Inflammatory macrophage (primary cell): ENCODE measurements at regions not wholly inside any gene's neighbourhood (a gene's known extent, or its start where the extent isn't known, plus 50 kb on each side); places are given as distances from the start of the nearest gene placed in this dataset.

Experiments used
- DNase-seq, 2 donors: peaks; one replicate each; pipeline ENCODE4 v3.0.0-alpha.2; 2020 to 2022

DNA sequence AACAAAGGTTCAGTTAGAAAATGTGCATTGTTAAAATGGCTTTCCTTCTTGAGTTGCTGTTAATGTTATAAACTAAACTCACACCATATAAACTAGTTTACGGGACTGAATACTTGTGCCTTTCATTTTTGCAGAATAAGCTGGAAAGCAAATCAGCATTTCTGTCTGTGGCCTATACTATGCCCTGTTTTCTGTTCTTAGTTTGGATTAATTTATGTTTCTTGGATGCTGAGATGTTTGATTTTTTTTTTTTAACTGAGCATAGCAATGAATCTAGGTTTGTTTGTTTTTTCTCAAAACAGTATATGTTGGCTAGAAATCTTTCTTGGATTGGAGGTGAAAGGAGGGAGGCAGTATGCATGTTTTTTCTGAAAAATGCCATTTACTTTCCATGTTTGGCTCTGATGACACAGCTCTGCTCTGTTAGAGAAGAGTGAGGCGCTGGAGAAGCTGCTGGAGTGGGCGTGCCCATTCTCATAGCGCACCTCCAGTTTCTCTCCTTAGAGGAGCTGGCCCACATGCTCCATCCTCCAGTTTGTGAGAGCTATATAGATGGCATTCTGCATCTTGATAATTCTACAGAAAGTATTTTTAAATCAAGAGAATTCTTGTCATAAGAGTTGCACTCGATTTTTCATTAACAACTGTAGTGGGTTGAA lies 423.6 kb upstream of the TPM1 start:
- DNase-seq: no peak

DNA sequence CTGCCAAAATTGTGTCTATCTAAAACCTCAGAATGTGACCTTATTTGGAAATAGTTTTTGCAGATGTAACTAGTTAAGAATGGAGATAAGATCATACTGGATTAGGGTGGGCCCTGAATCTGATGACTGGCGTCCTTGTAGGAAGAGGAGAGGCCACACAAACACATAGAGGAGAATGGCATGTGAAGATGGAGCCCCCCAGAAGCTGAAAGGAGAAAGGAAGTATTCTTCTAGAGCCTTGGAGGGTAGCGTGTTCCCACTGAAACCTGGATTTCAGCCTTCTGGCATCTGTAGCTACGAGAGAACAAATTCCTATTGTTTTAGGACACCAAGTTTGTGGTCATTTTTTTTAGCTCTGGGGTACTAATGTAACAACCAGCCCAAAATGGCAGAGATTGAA lies 423.0 kb upstream of the TPM1 start:
- DNase-seq: no peak

DNA sequence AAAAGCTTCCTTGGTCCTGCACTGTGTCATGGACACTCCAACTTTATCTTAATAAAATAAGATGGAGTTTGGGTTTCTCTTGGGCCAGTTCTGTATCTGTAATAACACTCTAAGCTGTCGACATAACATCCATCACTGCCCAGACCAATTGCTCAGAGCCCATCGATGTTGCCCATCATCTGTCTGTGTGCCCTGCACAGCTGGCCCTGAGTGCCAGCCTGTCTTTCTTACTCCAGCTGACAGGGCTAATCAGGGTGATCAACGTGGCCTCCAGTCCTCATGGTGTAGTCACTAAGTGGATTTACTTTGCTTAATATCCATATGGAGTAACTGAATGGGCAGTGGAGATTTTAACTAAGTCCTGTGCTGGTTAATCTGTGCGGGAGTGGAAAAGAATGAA lies 419.8 kb upstream of the TPM1 start:
- no peak for DNase-seq

DNA sequence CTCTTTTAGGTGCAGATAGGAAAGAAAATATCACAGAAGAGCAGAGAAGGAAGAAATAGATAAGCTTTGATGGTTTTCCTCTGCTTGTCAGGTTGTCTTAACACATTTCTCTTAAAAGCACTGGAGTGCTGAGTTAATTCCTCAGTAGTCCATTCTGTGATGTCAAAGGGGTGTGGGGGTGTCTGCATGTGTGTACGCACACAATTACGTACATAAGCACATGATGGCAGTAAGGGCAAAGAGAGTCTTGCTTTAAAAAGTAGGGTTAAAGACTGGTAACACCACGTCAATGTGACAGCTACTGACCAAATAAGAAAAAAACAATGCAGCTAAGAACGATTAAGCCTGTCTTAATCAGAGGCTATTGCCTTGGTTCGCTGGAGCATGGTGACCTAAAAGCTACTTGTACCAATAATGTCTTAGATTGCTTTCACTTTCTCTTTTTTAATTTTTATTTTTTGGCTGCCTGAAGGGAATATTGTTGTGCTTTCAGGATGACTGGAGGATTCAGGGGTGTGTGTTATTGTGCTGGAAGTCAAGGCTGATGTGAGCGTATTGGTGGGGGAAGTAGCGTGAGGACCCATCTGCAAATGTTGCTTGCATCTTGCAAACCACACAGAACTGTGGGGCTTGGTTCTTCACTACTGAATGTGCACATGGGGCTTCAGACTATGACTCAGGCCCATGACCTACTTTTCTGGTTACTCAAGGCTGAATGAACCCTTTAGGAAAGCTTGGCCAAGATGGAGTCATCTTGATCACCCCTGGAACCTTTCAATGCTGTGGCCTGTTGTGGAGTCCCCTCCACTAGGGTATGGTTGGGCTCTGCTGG lies 417.8 kb upstream of the TPM1 start:
- peak in 1 of 2 donors; percentile 11 for DNase-seq

DNA sequence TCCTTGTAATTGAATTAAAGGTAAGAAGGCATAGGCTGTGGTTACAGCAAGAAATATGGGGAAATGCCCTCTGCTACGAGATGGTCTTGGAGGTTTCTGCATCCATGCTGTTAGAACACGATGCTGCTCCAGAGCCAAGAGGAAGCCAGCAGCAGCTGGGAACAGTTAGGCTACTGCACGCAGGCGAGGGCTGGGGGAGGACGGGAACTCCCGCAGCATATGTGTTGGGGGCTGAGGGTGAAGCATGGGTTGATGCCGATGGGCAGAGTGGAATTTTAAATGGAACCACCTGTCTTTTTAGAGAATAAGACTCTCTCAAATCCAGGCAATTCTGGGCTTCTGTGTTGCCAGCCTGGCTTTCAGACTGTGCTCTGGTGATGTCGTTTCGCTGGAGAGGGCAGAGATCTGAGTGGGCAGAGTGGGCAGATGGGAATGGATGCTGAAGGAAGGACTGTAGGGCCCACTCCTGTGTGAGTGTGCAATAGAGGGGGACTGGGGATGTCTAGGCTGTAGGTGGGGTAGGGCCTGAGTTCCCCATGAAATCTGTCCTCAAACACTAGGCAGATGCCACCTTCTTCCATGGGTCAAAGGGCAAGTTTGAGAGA lies 417.0 kb upstream of the TPM1 start:
- DNase-seq: no peak

DNA sequence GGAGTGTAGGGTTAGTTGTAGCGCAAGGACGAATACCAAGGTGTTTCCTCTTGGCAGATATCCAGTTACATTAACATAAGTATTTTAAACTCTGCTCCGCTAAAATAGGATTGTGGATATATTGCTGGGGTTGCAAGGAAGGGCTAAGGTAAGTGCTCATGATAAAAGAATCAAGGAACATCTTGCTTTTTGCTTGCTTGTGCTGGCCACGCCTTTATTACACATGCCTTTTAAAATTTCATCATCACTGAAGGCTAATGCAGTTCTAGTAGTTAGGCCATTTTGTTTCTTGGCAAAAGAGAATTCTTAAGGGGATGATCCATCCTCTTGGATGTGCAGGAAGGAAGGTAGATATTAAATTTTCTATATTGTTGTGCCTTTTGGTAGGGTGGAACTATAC lies 415.6 kb upstream of the TPM1 start:
- no peak for DNase-seq

DNA sequence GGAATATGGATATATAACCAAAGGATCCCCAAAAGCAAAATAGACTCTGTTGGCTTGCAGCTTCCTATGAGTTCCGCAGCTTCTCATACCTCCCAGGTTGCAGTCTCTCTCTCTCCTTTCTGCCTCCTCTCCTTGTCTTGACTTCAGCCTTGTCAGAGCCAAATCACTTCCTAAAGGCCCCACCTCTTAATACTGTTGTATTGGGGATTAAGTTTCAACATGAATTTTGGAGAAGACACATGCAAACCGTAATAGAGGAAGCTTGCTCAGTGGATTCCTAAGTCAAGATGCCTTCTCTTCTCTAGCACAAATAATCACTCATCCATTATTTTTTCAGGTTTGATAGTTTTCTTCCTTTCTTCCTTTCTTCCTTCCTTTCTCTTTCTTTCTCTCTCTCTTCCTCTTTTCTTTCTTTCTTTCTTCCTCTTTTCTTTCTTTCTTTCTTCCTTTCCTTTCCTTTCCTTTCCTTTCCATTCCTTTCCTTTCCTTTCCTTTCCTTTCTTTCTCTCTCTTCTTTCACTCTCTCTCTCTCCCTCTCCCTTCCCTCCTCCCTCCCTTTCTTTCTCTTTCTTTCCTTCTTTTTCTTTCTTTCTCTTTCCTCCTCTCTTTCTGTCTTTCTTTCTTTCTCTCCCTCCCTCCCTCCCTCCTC lies 411.3 kb upstream of the TPM1 start:
- DNase-seq: no peak

DNA sequence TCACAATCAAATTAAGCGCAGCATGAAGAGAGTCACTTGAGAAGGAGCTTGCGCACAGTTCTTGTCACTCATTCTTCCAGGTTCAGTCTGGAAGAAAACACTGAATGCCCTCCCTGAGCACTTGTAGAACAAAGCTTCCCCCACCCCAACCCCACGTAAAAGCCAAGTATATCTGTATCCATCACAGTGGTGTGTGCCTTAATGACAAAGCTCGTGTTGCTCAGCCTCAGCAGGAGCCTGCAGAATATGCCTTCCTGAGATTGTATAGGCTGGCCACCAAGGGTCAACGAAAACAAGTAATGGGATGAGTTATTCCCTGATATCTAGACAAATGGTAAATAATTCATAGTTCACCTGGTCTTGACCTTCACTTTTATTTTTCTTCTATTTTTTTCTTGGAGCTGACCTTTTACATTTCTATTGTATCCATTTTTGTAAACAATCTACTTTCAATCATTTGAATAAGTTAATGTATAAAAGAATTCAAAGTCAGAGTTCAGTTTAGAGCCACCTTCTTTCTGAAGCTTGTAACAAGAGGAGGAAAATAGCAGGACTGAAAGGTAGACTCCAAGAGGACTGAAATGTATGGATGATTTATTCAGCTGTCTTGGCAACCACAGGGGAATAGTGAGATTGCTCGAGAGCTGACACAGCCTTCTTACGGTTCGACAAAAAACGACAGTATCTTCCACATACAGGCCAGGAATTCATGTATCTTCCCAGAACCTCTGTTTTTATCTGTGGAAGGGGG lies 405.5 kb upstream of the TPM1 start:
- DNase-seq: no peak

DNA sequence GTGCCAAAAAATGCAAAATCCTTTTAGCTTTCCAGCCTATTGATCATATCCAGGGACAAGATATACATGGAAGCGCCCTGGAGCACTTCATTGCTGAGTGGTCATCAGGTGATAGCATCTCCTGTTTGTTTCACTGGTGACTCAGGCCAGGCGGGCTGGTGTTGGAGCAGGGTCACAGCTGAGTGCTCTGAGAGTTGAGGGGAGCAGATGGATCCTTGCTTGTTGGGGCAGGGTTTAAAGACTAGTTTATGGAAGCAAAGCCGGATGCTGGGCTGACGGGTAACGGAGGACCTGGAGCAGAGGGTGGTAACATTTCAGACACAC lies 405.0 kb upstream of the TPM1 start:
- no peak for DNase-seq

DNA sequence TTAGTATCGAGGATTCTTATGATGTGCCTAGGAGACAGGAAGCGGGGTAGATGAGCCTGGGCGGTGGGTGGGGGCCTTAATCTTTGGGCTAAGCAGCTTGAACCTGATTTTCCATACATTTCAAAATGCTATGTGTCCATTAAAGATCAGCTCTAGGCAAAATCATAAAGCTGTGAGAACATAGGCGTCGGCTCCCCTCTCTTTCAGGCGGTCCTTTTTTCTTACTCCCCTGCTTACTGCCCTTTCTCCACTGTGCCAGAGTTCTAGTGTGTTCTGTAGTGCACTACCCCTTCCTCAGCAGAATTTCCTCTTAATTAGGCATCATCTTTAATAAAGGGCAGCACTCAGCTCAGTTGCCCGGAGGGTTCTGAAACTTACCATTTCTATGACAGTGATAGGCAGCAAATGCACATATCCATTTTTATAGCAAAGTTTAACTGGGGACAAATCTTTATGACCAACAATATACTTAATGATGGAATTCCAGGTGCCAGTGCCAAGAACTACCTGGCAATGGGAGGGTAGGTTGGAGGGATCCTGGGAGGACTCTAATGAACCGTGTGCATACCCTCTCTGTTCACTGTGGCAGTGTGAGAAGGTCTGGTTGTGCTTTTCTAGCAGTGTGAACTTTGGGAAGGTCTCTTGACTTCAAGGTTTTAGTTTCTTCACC lies 404.5 kb upstream of the TPM1 start:
- DNase-seq: no peak

DNA sequence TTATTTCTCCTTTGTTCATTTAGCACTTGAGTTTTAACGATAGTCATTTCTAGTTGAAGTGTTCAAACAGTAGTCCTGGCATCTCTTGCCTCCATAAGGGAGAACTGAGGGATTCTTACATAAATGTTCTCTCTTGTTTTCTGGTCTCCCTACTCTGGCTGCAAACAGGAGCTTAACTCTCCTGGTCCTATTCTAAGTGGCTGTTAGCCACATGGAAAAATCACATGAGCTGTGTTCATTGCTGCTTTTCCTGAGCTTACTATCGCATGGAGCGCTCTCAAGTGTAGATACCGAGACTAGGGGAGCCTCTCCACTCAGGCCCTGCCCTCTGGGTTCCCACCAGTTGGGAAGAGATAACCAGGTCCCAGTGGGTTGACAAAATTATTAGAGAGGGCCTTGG lies 403.1 kb upstream of the TPM1 start:
- DNase-seq: no peak

DNA sequence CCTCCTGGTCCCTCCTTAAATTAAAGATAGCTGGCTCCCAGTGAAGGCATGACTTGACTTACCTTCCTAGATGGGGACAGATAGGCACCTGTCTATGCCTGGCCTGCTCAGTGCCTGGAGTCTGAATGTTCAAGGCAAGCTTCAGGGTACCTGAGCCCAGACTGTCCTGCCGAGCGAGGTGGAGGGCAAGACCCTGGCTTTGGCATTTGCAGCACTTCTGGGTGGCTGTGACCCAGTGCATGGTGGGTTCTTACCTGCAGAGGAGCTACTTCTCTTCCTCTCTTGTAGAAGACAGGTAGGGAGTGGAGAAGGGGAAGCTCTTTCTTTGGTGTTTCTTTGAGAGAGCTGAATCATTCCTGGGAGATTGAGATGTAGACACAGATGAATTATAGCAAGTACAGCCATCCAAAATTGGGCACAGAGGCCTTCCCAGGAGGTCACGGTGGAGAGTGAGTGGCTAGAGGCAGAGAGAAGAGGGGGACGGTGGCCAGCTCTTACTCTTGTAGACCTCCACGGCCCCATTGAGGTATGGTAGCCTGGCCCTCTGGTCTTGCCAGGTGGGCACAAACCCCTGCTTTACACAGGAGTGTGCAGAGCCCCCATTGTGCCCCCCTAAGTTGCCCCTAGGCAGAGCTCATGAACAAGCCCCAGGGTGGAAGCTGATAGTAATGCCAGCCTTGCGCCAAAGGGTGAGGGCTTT lies 402.5 kb upstream of the TPM1 start:
- DNase-seq: no peak

DNA sequence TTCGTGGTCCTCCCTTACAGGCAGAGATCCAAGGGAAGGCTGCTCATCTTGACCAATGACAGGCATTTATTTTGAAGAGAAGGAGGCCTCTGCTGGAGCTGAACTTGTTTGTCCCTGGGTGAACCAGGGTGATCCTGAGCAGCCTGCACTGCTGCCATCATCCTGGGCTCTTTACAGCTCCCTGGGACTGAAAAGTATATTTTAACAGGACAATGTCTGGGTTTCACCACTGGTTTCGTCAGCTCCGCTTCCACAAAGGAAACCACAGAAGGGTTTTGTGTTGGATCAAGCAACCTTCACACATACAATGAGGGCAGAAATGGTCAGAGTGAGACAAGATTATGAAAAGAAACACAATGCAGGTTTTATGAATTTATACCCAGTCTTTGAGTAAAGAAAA lies 400.7 kb upstream of the TPM1 start:
- DNase-seq: peak in 1 of 2 donors; percentile 36

DNA sequence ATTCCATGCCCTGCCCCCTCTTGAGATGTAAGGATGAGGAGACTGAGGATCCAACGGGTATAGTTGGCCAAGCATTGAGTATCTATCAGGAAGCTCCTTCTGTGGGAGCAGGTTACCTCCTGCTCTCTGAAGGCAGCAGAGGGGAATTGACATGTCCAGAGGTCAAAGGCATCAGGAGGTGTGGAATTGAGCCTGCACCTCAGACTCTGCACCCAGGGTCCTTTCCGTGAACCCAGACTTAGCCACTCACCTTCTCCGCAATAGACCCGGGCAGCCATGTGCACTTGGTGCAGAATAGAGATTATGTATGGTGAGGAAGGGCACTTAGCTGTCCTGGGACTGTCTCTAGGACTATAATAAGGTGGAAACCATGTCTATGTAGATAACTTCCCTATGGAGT lies 399.0 kb upstream of the TPM1 start:
- no peak for DNase-seq

DNA sequence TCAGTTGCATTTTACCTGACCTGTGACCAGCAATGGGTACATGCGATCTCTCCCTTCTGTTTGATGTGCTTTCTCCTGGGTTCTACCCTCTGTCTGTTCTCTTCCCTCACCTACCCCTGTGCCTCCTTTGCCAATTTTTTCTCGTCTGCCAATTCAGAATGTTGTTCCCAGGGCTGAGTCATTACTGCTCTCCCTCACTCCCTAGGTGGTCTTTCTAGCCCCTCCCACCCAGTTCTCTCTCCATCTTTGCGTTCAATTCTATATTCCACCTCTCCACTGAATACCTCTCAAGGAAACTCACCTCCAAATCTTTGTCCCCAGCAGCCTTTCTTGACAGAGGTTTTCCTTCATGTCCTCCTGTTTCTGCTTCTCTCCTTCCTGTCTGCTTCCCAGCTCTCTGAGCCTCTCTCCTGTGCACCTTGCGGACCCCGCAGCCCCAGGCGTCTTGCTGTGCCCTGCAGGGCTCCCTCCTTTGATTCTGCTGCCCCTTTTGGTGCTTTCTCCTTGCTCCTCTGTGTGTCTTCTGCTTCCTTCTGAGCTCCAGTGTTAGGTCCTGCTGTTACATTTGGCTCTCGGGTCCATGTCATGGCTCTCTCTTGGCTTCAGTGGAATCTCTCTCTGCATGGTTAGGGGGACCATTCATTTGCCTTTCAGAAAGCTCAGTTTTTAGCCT lies 398.2 kb upstream of the TPM1 start:
- DNase-seq: no peak

DNA sequence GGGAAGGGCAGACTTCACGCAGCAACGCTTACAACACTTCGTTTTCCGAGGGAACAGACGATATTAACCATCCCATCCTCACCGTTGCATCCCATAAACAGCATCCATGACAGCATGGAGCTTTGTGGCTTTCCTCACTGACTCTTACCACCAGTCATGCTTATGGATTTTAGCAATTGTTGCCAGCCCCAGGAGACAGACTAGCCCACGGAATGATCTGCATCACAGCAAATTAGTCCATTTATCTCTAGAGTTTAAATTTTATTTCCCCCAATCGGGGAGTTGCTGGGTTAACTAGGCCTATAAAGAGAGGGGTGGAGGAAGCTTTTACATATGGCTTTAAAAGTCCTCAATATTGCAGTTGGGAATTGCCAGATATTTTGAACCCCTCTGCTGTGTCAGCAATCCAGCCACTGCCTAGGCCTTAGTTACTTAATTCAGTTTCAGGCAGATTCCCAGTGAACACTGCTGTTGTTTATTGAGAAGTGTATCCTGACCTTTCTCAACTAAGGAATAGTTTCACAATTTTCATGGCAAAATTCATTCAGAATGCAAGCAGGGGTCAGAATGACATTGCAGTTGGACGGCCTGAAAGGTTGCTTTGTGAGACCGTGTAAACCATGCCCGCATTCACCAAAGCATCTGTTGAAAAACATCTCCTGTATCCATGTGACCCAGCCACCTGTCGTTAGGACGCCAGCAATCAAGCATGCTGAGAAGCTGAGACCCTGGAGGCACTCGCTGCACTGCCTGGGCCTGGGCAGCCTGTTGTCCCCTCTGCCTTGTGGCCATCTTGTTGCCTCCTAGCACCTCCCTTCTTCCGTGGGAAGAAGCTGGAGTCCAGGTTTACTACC lies 397.4 kb upstream of the TPM1 start:
- no peak for DNase-seq

DNA sequence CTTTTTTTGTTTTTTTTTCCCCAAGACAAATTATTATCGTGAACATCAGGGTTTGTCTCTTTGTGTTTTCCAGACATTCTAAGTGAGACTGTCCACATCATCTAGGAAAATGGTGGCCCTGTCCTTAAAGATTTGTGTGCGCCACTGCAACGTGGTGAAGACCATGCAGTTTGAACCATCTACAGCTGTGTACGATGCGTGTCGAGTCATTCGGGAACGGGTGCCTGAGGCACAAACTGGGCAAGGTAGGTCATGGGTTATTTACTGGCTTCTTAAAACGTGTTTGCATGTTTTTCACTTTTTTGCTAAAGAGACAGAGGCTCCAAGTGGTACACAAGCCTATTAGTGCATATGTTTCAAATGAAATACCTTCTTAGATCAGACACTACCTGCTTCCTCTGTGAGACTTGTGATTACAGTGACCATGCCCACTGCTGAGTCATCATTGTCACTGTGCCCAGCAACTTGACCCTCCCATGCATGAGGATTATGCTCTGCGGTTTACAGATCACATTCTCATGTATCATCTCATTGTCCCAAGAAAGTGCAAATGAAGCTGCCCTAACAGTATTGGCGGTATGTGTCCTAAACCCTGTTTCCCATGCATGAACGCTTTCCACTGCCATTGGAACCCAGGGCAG lies 395.2 kb upstream of the TPM1 start:
- peak; percentile 73 to 81 for DNase-seq

DNA sequence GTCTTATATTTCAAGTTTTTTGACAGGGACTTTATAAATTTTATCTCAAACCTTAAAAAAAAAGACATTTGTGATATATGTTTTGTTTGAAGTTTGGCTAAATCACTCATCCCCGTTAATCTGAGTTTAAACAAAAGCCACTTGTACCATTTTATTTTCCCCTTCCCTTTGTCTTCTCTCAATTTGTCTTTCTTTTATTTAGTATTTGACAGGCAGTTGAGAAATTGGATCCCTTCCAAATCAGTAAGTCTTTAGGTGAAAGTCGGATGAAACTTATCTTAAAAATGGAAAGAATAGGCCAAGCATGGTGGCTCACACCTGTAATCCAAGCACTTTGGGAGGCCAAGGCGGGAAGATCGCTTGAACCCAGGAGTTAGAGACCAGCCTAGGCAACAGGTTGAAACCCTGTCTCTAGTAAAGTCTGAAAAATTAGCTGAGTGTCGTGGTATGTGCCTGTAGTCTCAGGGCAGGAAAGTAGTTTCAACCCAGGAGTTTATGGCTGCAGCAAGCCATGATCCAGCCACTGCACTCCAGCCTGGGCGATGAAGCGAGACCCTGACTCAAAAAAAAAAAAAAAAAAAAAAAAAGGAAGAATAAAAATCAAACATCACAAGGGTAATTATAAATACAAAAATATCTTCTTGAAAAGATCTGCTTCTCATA lies 394.6 kb upstream of the TPM1 start:
- DNase-seq: no peak

DNA sequence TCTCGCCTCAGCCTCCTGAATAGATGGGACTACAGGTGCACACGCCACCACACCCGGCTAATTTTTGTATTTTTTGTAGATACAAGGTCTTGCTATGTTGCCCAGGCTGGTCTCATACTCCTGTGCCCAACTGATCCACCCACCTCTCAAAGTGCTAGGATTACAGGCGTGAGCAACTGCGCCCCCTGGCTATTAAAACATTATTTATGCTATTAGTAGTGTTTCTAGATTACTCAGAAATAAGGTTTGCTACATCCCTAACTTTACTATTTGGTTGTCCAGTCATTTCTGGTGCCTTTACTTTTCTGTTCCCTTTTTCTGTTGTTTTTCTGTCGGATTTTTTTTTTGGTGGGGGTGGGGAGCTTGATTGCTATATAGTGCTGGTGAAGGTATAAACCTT lies 393.6 kb upstream of the TPM1 start:
- peak; percentile 38 to 43 for DNase-seq
